GM12878 (cell line): ENCODE measurements at regions not wholly inside any gene's neighbourhood (a gene's known extent, or its start where the extent isn't known, plus 50 kb on each side); places are given as distances from the start of the nearest gene placed in this dataset.

Source experiments
- ATAC-seq: fragments of 200-7000 bp; cut with Tn5 transposase; 3 replicates; pipeline ENCODE4 v1.9.1; 2020; ENCODE audit warnings: mild to moderate bottlenecking, moderate library complexity
- BruUV-seq: library from RNA; stranded (reverse); fragments of 400-500 nt; replicated peaks from 2 replicates; lab custom pipeline; 2021; lab: Mats Ljungman, UMichigan
- CTCF ChIA-PET: fragments of 300-600 bp; sonication (Branson Sonifier 250); formaldehyde crosslinking; extraction: SDS; loops from one replicate; lab custom pipeline; 2021; ENCODE audit warnings: inconsistent platforms; lab: Yijun Ruan, JAX
- POLR2A ChIA-PET: fragments of 350-600 bp; formaldehyde crosslinking; extraction: SDS; loops from one replicate; lab custom pipeline; 2021; ENCODE audit warnings: inconsistent platforms; lab: Charles Lee
- RAD21 ChIA-PET: fragments of 300-600 bp; sonication (Branson Sonifier 250); formaldehyde crosslinking; loops from one replicate; lab custom pipeline; 2023; ENCODE audit warnings: antibody characterized with exemption; ENCODE audit not compliant: unreplicated experiment; lab: Charles Lee
- SMC1A ChIA-PET: fragments of 300-600 bp; sonication (Branson Sonifier 250); formaldehyde crosslinking; loops from one replicate; lab custom pipeline; 2023; ENCODE audit not compliant: unreplicated experiment, uncharacterized antibody; lab: Charles Lee
- DNase-seq: peaks from one replicate; pipeline ENCODE4 v3.0.0-alpha.2; 2011; ENCODE audit warnings: low read depth, low spot score
- FAIRE-seq: peaks from 3 replicates; lab custom pipeline; 2011; peaks lifted over from hg19 to GRCh38; lab: Jason Lieb, UNC
- H2AFZ ChIP-seq: 2 replicates; pipeline ENCODE4 v1.6.0; 2011; ENCODE audit warnings: low read depth, low read length, control low read depth; ENCODE audit not compliant: control insufficient read depth
- H3K27ac ChIP-seq: 2 replicates; pipeline ENCODE4 v1.5.1; 2011; ENCODE audit warnings: control low read depth; ENCODE audit not compliant: control insufficient read depth, insufficient read depth
- H3K27me3 ChIP-seq, 2 experiments: replicated peaks in 1 of 2; 2 replicates each; pipeline versions ENCODE4 v1.6.0 to v1.6.1; 2011; ENCODE audit warnings: low read length in 1 of 2; ENCODE audit not compliant: control insufficient read depth in 2 of 2, insufficient read depth in 2 of 2
- H3K36me3 ChIP-seq, 2 experiments: 2 replicates each; pipeline ENCODE4 v1.5.1; 2011; ENCODE audit warnings: low read length in 1 of 2; ENCODE audit not compliant: control insufficient read depth in 2 of 2, insufficient read depth in 2 of 2
- H3K4me1 ChIP-seq: 2 replicates; pipeline ENCODE4 v1.6.1; 2011; ENCODE audit warnings: mild to moderate bottlenecking, low read length, moderate library complexity, mixed read lengths; ENCODE audit not compliant: control insufficient read depth, insufficient read depth
- H3K4me2 ChIP-seq: 2 replicates; pipeline ENCODE4 v1.6.0; 2011; ENCODE audit warnings: control low read depth; ENCODE audit not compliant: control insufficient read depth, insufficient read depth
- H3K4me3 ChIP-seq: fragments of 200-600 bp; sonication (generic); 2 replicates; pipeline ENCODE4 v1.5.1; 2016
- H3K79me2 ChIP-seq: 2 replicates; pipeline ENCODE4 v1.6.0; 2011; ENCODE audit warnings: low read length; ENCODE audit not compliant: control insufficient read depth, insufficient read depth
- H3K9ac ChIP-seq: 2 replicates; pipeline ENCODE4 v1.8.0; 2011; ENCODE audit warnings: low read length, control low read depth, mixed read lengths; ENCODE audit not compliant: control insufficient read depth, insufficient read depth
- H3K9me3 ChIP-seq: replicated peaks from 3 replicates; pipeline ENCODE4 v1.5.1; 2011; ENCODE audit warnings: mild to moderate bottlenecking, low read length; ENCODE audit not compliant: control insufficient read depth, insufficient read depth
- H4K20me1 ChIP-seq: 2 replicates; pipeline ENCODE4 v1.6.0; 2011; ENCODE audit not compliant: control insufficient read depth, insufficient read depth
- BMI1 ChIP-seq: fragments of 450-650 bp; IDR thresholded peaks from 2 replicates; pipeline ENCODE4 v1.6.1; 2016; ENCODE audit warnings: mild to moderate bottlenecking, moderate library complexity, borderline replicate concordance
- EGR1 ChIP-seq, 2 experiments: IDR thresholded peaks; 1 replicate in 1 of 2; 2 replicates in 1 of 2; pipeline ENCODE4 v1.6.1; 2011 to 2012; ENCODE audit warnings: low read depth in 2 of 2, low read length in 2 of 2, borderline replicate concordance in 1 of 2, mild to moderate bottlenecking in 1 of 2, moderate library complexity in 1 of 2
- ETV6 ChIP-seq, 2 experiments: fragments of 450-650 bp in 1 of 2; IDR thresholded peaks in 1 of 2; conservative IDR thresholded peaks in 1 of 2; 2 replicates each; pipeline ENCODE4 v1.6.1; 2014; ENCODE audit warnings: antibody characterized with exemption in 1 of 2, borderline replicate concordance in 1 of 2, low read depth in 1 of 2, mild to moderate bottlenecking in 1 of 2, moderate library complexity in 1 of 2
- GABPA ChIP-seq: IDR thresholded peaks from 2 replicates; pipeline ENCODE4 v1.6.1; 2014; ENCODE audit warnings: antibody characterized with exemption, low read depth, mild to moderate bottlenecking, inconsistent platforms
- IRF4 ChIP-seq: IDR thresholded peaks from 2 replicates; pipeline ENCODE4 v1.6.1; 2011; ENCODE audit warnings: low read depth, low read length
- MEF2B ChIP-seq: fragments of 450-650 bp; IDR thresholded peaks from 2 replicates; pipeline ENCODE4 v1.6.1; 2018; ENCODE audit warnings: mild to moderate bottlenecking, moderate library complexity; ENCODE audit not compliant: partially characterized antibody, poor library complexity, severe bottlenecking
- MYB ChIP-seq: fragments of 150-350 bp; IDR thresholded peaks from 2 replicates; pipeline ENCODE4 v1.6.1; 2014; ENCODE audit warnings: mild to moderate bottlenecking, low read depth, low read length, borderline replicate concordance
- SIX5 ChIP-seq: IDR thresholded peaks from 2 replicates; pipeline ENCODE4 v1.6.1; 2011; ENCODE audit warnings: mild to moderate bottlenecking, low read depth, low read length, moderate library complexity; ENCODE audit not compliant: severe bottlenecking
- WGBS: methylation state at CpG from one replicate; pipeline ENCODE4 v1.1.6; 2016; ENCODE audit warnings: low lambda C conversion rate; ENCODE audit not compliant: insufficient replicate concordance, insufficient coverage; ENCODE audit errors: missing lambda C conversion rate; 5-methylcytosine and 5-hydroxymethylcytosine counted together
- in situ Hi-C: fragments of 300-500 bp; cut with MboI; formaldehyde crosslinking; loops from 9 replicates; pipeline ENCODE4 v1.14.3; 2018; ENCODE audit warnings: mixed read lengths
- intact Hi-C: fragments of 100-400 bp; cut with micrococcal nuclease; formaldehyde crosslinking; loops from one replicate; pipeline ENCODE4 v1.14.2; 2022; ENCODE audit not compliant: unreplicated experiment
- TF ChIP-seq, protein P1 (sequence below): fragments of 150-350 bp; IDR thresholded peaks from 2 replicates; pipeline ENCODE4 v1.6.1; 2016; ENCODE audit warnings: low read depth, low read length
- TF ChIP-seq, protein P2 (sequence below): IDR thresholded peaks from 2 replicates; pipeline ENCODE4 v1.6.1; 2012; ENCODE audit warnings: low read depth, low read length, improper control_type of control experiment
- TF ChIP-seq, protein P3 (sequence below): IDR thresholded peaks from 2 replicates; pipeline ENCODE4 v1.6.1; 2011; ENCODE audit warnings: borderline replicate concordance, low read depth, mild to moderate bottlenecking, moderate library complexity, low read length; ENCODE audit not compliant: insufficient read depth, poor library complexity, severe bottlenecking

DNA sequence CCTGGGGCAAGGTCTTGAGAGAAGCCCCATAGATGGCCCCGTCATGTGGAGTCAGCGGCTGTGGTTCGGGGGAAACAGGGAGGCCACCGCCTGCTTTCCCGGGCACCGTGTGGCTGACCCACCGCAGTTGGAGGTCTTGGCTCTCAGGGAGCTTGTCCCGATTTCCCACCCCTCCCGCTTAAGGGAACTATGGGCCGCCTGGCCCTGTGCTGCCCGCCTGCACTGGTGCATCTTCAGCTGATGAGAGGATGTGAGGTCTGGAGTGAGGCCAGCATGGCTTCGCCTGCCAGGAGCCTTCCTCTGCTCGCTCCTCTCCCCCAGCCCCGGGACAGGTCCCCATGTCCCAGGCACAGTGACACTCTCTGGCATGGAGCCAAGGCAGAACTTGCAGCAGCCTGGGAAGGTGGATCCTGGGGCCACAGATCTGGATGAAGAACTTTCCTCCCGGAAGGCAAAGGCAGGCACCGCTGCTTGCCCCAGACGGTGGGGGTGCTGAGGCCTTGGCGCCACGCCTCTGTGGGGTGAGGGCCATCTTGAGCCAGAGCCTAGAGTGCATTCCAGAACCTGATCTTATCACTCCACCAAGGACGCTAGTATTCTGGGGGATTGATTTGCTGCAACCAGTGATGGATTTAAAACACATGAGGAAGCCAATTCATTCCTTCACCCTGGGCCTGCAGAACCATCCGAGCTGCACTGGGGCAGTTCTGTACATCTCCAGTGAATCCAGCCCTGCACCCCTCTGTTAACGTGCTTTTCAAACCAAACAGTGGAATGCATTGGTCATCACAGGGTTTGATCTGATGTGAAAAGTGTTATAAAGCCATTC lies 178.6 kb upstream of the TNRC6C start (continued):
- TF ChIP-seq EGR1 (IDR thresholded peaks at IDR 0.05; ENCODE audit: borderline replicate concordance in 1 of 2, low read depth in 2 of 2, low read length in 2 of 2) (no peak), BMI1 (no peak), SIX5 (no peak)
- TF ChIP-seq, protein P1, sequence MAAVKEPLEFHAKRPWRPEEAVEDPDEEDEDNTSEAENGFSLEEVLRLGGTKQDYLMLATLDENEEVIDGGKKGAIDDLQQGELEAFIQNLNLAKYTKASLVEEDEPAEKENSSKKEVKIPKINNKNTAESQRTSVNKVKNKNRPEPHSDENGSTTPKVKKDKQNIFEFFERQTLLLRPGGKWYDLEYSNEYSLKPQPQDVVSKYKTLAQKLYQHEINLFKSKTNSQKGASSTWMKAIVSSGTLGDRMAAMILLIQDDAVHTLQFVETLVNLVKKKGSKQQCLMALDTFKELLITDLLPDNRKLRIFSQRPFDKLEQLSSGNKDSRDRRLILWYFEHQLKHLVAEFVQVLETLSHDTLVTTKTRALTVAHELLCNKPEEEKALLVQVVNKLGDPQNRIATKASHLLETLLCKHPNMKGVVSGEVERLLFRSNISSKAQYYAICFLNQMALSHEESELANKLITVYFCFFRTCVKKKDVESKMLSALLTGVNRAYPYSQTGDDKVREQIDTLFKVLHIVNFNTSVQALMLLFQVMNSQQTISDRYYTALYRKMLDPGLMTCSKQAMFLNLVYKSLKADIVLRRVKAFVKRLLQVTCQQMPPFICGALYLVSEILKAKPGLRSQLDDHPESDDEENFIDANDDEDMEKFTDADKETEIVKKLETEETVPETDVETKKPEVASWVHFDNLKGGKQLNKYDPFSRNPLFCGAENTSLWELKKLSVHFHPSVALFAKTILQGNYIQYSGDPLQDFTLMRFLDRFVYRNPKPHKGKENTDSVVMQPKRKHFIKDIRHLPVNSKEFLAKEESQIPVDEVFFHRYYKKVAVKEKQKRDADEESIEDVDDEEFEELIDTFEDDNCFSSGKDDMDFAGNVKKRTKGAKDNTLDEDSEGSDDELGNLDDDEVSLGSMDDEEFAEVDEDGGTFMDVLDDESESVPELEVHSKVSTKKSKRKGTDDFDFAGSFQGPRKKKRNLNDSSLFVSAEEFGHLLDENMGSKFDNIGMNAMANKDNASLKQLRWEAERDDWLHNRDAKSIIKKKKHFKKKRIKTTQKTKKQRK = no peak

DNA sequence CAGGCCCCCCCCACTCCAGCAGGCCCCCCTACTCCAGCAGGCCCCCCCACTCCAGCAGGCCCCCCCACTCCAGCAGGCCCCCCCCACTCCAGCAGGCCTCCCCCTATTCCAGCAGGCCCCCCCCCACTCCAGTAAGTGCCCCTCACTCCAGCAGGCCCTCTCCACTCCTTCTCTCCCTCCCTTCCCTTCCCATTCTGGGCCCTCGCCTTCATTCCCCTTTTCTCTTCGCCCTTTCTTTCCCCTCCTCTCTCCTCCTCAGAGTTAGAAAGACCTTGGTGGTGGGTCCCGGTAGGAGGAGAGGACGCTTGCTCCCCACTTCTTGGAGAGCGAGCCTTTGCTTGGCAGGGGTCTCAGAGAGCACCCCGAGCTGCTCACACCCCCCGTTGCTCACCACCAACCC lies 177.0 kb upstream of the TNRC6C start:
- ATAC-seq (no peak), DNase-seq (no peak), FAIRE-seq (no peak)
- in situ Hi-C loops (no loop called here), intact Hi-C loops (no loop called here)
- H3K4me1 ChIP-seq = peaks cover 6% of the 10 kb centered on the region; the same call in 1 of the 2 replicates
- no TSS peak for BruUV-seq
- no peaks in the 10 kb centered on the region for H3K36me3 ChIP-seq
- H3K27me3 ChIP-seq = no peaks in the 10 kb centered on the region
- H3K9ac ChIP-seq = no peak overlapping the region
- no peak overlapping the region for H3K27ac ChIP-seq
- ChIA-PET POLR2A (no interaction called here), CTCF (interaction anchor here (0.9 kb wide), 1 partner anchor 239 kb away, joined by 3 read pairs; no protein-coding TSS in a partner anchor), RAD21 (no interaction called here), SMC1A (no interaction called here)
- no peak overlapping the region for H3K4me3 ChIP-seq
- H3K79me2 ChIP-seq = no peaks in the 10 kb centered on the region
- H3K4me2 ChIP-seq = no peak overlapping the region
- no peaks in the 10 kb centered on the region for H3K9me3 ChIP-seq
- WGBS = 3% methylated on average over 5 of the region's 7 CpGs
- H2AFZ ChIP-seq = no peak overlapping the region
- H4K20me1 ChIP-seq = no peaks in the 10 kb centered on the region
- TF ChIP-seq, protein P2, sequence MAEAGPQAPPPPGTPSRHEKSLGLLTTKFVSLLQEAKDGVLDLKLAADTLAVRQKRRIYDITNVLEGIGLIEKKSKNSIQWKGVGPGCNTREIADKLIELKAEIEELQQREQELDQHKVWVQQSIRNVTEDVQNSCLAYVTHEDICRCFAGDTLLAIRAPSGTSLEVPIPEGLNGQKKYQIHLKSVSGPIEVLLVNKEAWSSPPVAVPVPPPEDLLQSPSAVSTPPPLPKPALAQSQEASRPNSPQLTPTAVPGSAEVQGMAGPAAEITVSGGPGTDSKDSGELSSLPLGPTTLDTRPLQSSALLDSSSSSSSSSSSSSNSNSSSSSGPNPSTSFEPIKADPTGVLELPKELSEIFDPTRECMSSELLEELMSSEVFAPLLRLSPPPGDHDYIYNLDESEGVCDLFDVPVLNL = no peak
- TF ChIP-seq IRF4 (no peak), GABPA (no peak), ETV6 (conservative IDR thresholded peaks at IDR 0.05 in 1 of 2, IDR thresholded peaks at IDR 0.05 in 1 of 2; ENCODE audit: borderline replicate concordance in 1 of 2, low read depth in 1 of 2) (no peak), MEF2B (no peak), SIX5 (no peak), MYB (no peak)
- TF ChIP-seq, protein P3, sequence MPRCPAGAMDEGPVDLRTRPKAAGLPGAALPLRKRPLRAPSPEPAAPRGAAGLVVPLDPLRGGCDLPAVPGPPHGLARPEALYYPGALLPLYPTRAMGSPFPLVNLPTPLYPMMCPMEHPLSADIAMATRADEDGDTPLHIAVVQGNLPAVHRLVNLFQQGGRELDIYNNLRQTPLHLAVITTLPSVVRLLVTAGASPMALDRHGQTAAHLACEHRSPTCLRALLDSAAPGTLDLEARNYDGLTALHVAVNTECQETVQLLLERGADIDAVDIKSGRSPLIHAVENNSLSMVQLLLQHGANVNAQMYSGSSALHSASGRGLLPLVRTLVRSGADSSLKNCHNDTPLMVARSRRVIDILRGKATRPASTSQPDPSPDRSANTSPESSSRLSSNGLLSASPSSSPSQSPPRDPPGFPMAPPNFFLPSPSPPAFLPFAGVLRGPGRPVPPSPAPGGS = no peak
